ENCODE measurements at regions not wholly inside any gene's neighbourhood (a gene's known extent, or its start where the extent isn't known, plus 50 kb on each side); places are given as distances from the start of the nearest gene placed in this dataset.

DNA sequence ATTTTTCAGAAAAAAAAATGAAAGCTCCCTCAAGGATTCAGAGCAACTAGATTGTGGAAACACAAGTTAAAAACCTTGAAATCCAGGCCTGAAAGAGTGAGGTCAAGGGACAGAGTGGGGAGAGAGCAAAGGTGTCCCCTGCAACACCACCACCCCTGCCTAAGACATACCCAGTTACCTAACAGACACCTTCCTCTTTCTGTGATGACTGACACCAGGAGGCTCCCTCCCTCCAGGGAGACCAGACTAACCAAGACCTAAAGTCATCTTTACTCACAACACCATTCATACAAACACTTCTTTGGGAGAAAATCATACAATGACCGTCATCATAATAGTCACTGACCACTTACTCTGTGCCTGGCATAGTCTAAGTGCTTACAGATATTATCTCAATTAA, 151.8 kb upstream of the NABP1 start:
- no peaks in the 10 kb centered on the region for H3K79me2 ChIP-seq (ENCODE audit: control insufficient read depth, insufficient read depth, low read length)
- peaks cover 2% of the 10 kb centered on the region in 2 experiments for H3K27me3 ChIP-seq (ENCODE audit: control insufficient read depth in 2 of 2, insufficient read depth in 2 of 2, low read length in 2 of 2)
- ChIA-PET POLR2A (no interaction called here), CTCF (interaction anchor here (0.9 to 6.2 kb wide), 2 partner anchors 309 to 352 kb away, joined by 3 to 138 read pairs; no protein-coding TSS in a partner anchor)
- no peaks in the 10 kb centered on the region for H3K9me1 ChIP-seq (replicated peaks; ENCODE audit: control insufficient read depth, extremely low read depth, insufficient read depth, low read length)
- no peak for DNase-seq (ENCODE audit: low read depth, low spot score)
- H4K20me1 ChIP-seq (replicated peaks; ENCODE audit: control insufficient read depth, extremely low read depth, insufficient read depth, low read length), result no peaks in the 10 kb centered on the region
- no peak overlapping the region for H3K27ac ChIP-seq (ENCODE audit: insufficient read depth, low read depth, low read length)
- no peak overlapping the region for H2AFZ ChIP-seq (ENCODE audit: low read depth, low read length)
- intact Hi-C loops (cut with micrococcal nuclease), result no loop called here
- no peaks in the 10 kb centered on the region for H3K36me3 ChIP-seq (ENCODE audit: control insufficient read depth in 2 of 2, extremely low read depth in 1 of 2, insufficient read depth in 2 of 2, low read length in 2 of 2)
- no peaks in the 10 kb centered on the region for H3K4me1 ChIP-seq (ENCODE audit: control insufficient read depth, extremely low read depth, insufficient read depth, low read length)
- TF ChIP-seq MAX (IDR thresholded peaks at IDR 0.05; ENCODE audit: insufficient read depth, insufficient read length) (no peak), JUN (IDR thresholded peaks at IDR 0.05; ENCODE audit: borderline replicate concordance, insufficient read depth, insufficient read length, low read depth) (no peak), FOS (IDR thresholded peaks at IDR 0.05; ENCODE audit: borderline replicate concordance, insufficient read depth, low read length) (no peak), CTCF (IDR thresholded peaks at IDR 0.05; ENCODE audit: extremely low read depth in 1 of 2, insufficient read depth in 1 of 2, low read depth in 1 of 2, low read length in 2 of 2) (no peak), EZH2 (IDR thresholded peaks at IDR 0.05; ENCODE audit: borderline replicate concordance, low read depth, low read length, severe bottlenecking) (no peak), MYC (IDR thresholded peaks at IDR 0.05; ENCODE audit: low read depth, low read length) (no peak), GATA2 (IDR thresholded peaks at IDR 0.05; ENCODE audit: insufficient read depth, insufficient read length, low read depth, low read length) (no peak), POLR2A (IDR thresholded peaks at IDR 0.05; ENCODE audit: low read depth, low read length) (no peak), POLR2AphosphoS5 (IDR thresholded peaks at IDR 0.05; ENCODE audit: insufficient read depth, low read depth, low read length) (no peak)
- H3K4me2 ChIP-seq (ENCODE audit: insufficient read depth, low read length), result no peak overlapping the region
- no TSS peak for BruUV-seq (replicated peaks)
- no peak overlapping the region for H3K9ac ChIP-seq (replicated peaks; ENCODE audit: extremely low read depth, insufficient read depth, low read length)
- FAIRE-seq, result no peak
- no peaks in the 10 kb centered on the region for H3K9me3 ChIP-seq (replicated peaks; ENCODE audit: control insufficient read depth, insufficient read depth, low read length)
- H3K4me3 ChIP-seq (replicated peaks in 1 of 3; ENCODE audit: insufficient read depth in 1 of 3, low read depth in 1 of 3, low read length in 3 of 3), result no peak overlapping the region
- dilution Hi-C loops (cut with MboI; ENCODE audit: extremely low pct_ligation_motif_present, low sequenced_read_pairs), result no loop called here

Measured in endothelial cell of umbilical vein (primary cell).